Cardiac muscle cell (in vitro differentiated cells and primary cell): ENCODE measurements at regions not wholly inside any gene's neighbourhood (a gene's known extent, or its start where the extent isn't known, plus 50 kb on each side); places are given as distances from the start of the nearest gene placed in this dataset.

Experiments
- DNase-seq, 2 donors: peaks; one replicate each; pipeline versions ENCODE4 v3.0.0 to v3.0.0-alpha.2; 2010 to 2017; ENCODE audit warnings: low read depth in 1 of 2, low spot score in 1 of 2
- H3K27ac ChIP-seq: fragments of 200-600 bp; sonication (generic); 2 replicates; pipeline ENCODE4 v1.5.1; 2016
- H3K27me3 ChIP-seq: fragments of 200-600 bp; sonication (generic); 2 replicates; pipeline ENCODE4 v1.6.0; 2016; ENCODE audit warnings: control low read depth
- H3K36me3 ChIP-seq: fragments of 200-600 bp; sonication (generic); 2 replicates; pipeline ENCODE4 v1.5.1; 2016; ENCODE audit warnings: control low read depth
- H3K4me1 ChIP-seq: fragments of 200-600 bp; sonication (generic); 2 replicates; pipeline ENCODE4 v1.8.1; 2017; ENCODE audit warnings: low read depth, mild to moderate bottlenecking, mixed run types
- H3K4me3 ChIP-seq: fragments of 200-600 bp; sonication (generic); 2 replicates; pipeline ENCODE4 v1.5.1; 2016; ENCODE audit warnings: mild to moderate bottlenecking
- H3K9me3 ChIP-seq: fragments of 200-600 bp; sonication (generic); 2 replicates; pipeline ENCODE4 v1.5.1; 2017; ENCODE audit warnings: low read depth, mild to moderate bottlenecking, control low read depth
- CTCF ChIP-seq: IDR thresholded peaks from 2 replicates; pipeline ENCODE4 v1.5.1; 2012; ENCODE audit warnings: low read depth, mild to moderate bottlenecking, low read length

GRCh38 chr11:15793043-15793996 is 563.0 kb downstream of the SOX6 start:
- Histone ChIP-seq H3K4me3 (no peak overlapping the region), H3K27ac (no peak overlapping the region), H3K27me3 (no peaks in the 10 kb centered on the region), H3K9me3 (no peaks in the 10 kb centered on the region), H3K36me3 (no peaks in the 10 kb centered on the region), H3K4me1 (no peaks in the 10 kb centered on the region)
- DNase-seq, result peak in 1 of 2 donors; percentile 50
- no peak for TF ChIP-seq CTCF

- Histone ChIP-seq H3K27me3 (no peaks in the 10 kb centered on the region), H3K4me3 (no peak overlapping the region), H3K9me3 (no peaks in the 10 kb centered on the region), H3K27ac (no peak overlapping the region), H3K4me1 (no peaks in the 10 kb centered on the region), H3K36me3 (no peaks in the 10 kb centered on the region)
- no peak for TF ChIP-seq CTCF
- no peak for DNase-seq
Observed at GRCh38 chr11:15794361-15795150, 561.8 kb downstream of the SOX6 start.

- Histone ChIP-seq H3K27ac (no peak overlapping the region), H3K36me3 (no peaks in the 10 kb centered on the region), H3K4me1 (no peaks in the 10 kb centered on the region), H3K4me3 (no peak overlapping the region), H3K27me3 (no peaks in the 10 kb centered on the region), H3K9me3 (no peaks in the 10 kb centered on the region)
- no peak for TF ChIP-seq CTCF
- DNase-seq, result no peak
Observed at GRCh38 chr11:15795378-15795777, 561.0 kb downstream of the SOX6 start.

- peak in 1 of 2 donors; percentile 92 for DNase-seq
- no peak overlapping the region for H3K4me3 ChIP-seq
- TF ChIP-seq CTCF, result no peak
- H3K9me3 ChIP-seq, result no peaks in the 10 kb centered on the region
- H3K4me1 ChIP-seq, result no peaks in the 10 kb centered on the region
- no peaks in the 10 kb centered on the region for H3K36me3 ChIP-seq
- no peaks in the 10 kb centered on the region for H3K27me3 ChIP-seq
- H3K27ac ChIP-seq, result no peak overlapping the region
Observed at GRCh38 chr11:15800111-15800800, 556.1 kb downstream of the SOX6 start.

GRCh38 chr11:15801126-15801525 is 555.2 kb downstream of the SOX6 start:
- Histone ChIP-seq H3K27ac (no peak overlapping the region), H3K36me3 (no peaks in the 10 kb centered on the region), H3K4me3 (no peak overlapping the region), H3K9me3 (no peaks in the 10 kb centered on the region), H3K4me1 (no peaks in the 10 kb centered on the region), H3K27me3 (no peaks in the 10 kb centered on the region)
- TF ChIP-seq CTCF, result no peak
- DNase-seq, result no peak
